Osteoblast (primary cell): ENCODE measurements at regions not wholly inside any gene's neighbourhood (a gene's known extent, or its start where the extent isn't known, plus 50 kb on each side); places are given as distances from the start of the nearest gene placed in this dataset.
"Not testable (repeated sequence)": the region's sequence is repeated elsewhere in the genome, so short reads cannot be mapped to it uniquely, and the experiment has no call there.

Experiments
- DNase-seq: peaks from one replicate; pipeline ENCODE4 v3.0.0; 2011; ENCODE audit warnings: low spot score, mixed read lengths; ENCODE audit not compliant: insufficient read length; ENCODE audit errors: missing footprints
- H2AFZ ChIP-seq: 2 replicates; pipeline ENCODE4 v1.6.0; 2011; ENCODE audit warnings: mild to moderate bottlenecking, low read length
- H3K27ac ChIP-seq: 2 replicates; pipeline ENCODE4 v1.5.1; 2011; ENCODE audit warnings: mild to moderate bottlenecking, low read depth, low read length, moderate library complexity
- H3K27me3 ChIP-seq: 2 replicates; pipeline ENCODE4 v1.6.0; 2012; ENCODE audit warnings: mild to moderate bottlenecking, control low read depth, inconsistent platforms, low read length, moderate library complexity; ENCODE audit not compliant: insufficient read depth
- H3K36me3 ChIP-seq: 2 replicates; pipeline ENCODE4 v1.5.1; 2011; ENCODE audit warnings: mild to moderate bottlenecking, low read length, control low read depth, moderate library complexity; ENCODE audit not compliant: insufficient read depth
- H3K4me1 ChIP-seq: 2 replicates; pipeline ENCODE4 v1.5.1; 2011; ENCODE audit warnings: mild to moderate bottlenecking, low read length, control low read depth, moderate library complexity; ENCODE audit not compliant: insufficient read depth
- H3K4me2 ChIP-seq: 2 replicates; pipeline ENCODE4 v1.6.0; 2011; ENCODE audit warnings: mild to moderate bottlenecking, low read length; ENCODE audit not compliant: insufficient read depth
- H3K4me3 ChIP-seq: fragments of 200-600 bp; sonication (generic); 3 replicates; pipeline ENCODE4 v1.5.1; 2012; ENCODE audit warnings: mild to moderate bottlenecking, low read length, inconsistent platforms; ENCODE audit not compliant: insufficient read depth
- H3K79me2 ChIP-seq: 2 replicates; pipeline ENCODE4 v1.6.0; 2012; ENCODE audit warnings: mild to moderate bottlenecking, low read length, control low read depth, inconsistent platforms; ENCODE audit not compliant: insufficient read depth
- H3K9me3 ChIP-seq: 2 replicates; pipeline ENCODE4 v1.5.1; 2011; ENCODE audit warnings: low read depth, low read length, control low read depth
- H4K20me1 ChIP-seq: 2 replicates; pipeline ENCODE4 v1.6.0; 2012; ENCODE audit warnings: mild to moderate bottlenecking, low read length, control low read depth; ENCODE audit not compliant: insufficient read depth
- TF ChIP-seq, protein P1 (sequence below): IDR thresholded peaks from 2 replicates; pipeline ENCODE4 v1.5.1; 2011; ENCODE audit warnings: mild to moderate bottlenecking, low read depth, low read length, moderate library complexity; ENCODE audit errors: extremely low read depth

DNA sequence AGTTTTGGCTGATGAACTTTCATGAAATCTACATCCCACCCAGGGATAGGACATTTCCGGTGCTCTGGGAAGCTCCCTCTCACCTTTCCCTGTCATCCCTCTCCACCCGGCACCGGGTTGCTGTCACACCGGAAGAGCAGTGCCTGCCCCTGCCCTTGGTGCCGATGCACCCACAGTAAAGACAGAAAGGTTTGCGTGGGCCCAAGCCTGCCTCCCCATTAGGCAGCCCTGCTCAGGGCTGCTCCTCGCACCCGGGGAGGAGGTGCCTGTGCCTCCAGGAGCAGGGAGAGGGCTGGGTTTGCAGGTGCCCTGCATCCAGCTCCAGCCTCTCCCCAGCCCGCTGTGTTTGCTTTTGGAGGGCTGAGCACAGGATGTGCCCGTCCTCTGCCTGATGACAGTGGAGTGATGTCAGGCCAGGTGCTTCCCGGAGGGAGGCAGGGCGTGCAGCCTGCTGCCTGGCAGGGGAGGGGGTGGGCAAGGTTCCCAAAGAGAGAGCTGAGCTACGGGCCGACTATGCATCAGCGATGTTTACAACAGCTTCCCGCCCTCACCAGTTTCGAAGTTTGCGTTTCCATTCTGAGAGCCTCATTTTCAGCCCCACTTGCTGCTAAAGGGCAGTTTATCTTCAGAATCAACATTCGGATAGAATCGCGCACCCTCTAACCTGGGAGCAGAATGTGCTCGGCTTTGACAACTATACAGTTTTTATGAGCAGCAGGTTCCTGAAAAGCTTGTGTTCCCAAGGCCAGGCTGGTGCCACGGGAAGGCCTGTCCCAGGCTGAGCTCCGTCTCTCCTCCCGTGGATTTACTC, 83.2 kb upstream of the CLDN5 start:
- Histone ChIP-seq H4K20me1 (no peaks in the 10 kb centered on the region), H2AFZ (no peak overlapping the region), H3K36me3 (no peaks in the 10 kb centered on the region), H3K27me3 (peaks cover 34% of the 10 kb centered on the region), H3K4me1 (no peaks in the 10 kb centered on the region), H3K4me2 (no peak overlapping the region), H3K4me3 (no peak overlapping the region), H3K27ac (no peak overlapping the region), H3K79me2 (no peaks in the 10 kb centered on the region), H3K9me3 (no peaks in the 10 kb centered on the region)
- TF ChIP-seq, protein P1, sequence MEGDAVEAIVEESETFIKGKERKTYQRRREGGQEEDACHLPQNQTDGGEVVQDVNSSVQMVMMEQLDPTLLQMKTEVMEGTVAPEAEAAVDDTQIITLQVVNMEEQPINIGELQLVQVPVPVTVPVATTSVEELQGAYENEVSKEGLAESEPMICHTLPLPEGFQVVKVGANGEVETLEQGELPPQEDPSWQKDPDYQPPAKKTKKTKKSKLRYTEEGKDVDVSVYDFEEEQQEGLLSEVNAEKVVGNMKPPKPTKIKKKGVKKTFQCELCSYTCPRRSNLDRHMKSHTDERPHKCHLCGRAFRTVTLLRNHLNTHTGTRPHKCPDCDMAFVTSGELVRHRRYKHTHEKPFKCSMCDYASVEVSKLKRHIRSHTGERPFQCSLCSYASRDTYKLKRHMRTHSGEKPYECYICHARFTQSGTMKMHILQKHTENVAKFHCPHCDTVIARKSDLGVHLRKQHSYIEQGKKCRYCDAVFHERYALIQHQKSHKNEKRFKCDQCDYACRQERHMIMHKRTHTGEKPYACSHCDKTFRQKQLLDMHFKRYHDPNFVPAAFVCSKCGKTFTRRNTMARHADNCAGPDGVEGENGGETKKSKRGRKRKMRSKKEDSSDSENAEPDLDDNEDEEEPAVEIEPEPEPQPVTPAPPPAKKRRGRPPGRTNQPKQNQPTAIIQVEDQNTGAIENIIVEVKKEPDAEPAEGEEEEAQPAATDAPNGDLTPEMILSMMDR = no peak
- no peak for DNase-seq

DNA sequence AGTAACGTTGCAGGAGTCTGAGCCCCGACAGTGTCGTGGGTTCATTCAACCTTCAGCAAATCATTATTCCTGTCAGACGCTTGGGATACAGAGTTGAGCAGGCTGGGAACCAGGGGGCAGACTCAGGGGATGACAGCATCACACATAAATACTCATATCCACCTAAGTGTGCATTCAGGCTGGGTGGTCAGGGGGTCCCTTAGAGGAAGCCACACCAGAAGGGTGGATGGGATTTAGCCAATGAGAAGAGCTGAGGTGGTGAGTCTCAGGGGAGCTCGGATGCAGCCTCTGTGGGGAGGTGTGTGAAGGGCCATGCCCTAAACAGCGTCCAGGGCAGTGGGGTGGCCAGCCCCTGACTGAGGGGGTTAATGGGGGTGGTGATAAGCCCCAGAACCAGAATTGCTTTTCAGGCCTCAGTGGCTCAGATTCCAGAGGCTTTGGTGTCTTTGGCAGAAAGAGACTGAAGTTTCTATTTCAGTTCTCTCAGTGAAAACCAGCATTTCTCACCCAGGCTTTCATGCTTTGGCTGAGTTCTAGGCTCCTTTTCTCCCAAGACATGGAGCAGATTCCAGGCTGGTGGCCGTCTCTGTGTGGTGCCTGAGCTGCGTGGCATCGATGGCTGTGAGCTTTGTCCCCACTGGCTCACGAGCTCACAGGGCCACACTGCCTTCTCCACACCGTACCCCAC, 83.9 kb upstream of the CLDN5 start:
- Histone ChIP-seq H3K27me3 (peaks cover 34% of the 10 kb centered on the region), H3K27ac (no peak overlapping the region), H3K79me2 (no peaks in the 10 kb centered on the region)

DNA sequence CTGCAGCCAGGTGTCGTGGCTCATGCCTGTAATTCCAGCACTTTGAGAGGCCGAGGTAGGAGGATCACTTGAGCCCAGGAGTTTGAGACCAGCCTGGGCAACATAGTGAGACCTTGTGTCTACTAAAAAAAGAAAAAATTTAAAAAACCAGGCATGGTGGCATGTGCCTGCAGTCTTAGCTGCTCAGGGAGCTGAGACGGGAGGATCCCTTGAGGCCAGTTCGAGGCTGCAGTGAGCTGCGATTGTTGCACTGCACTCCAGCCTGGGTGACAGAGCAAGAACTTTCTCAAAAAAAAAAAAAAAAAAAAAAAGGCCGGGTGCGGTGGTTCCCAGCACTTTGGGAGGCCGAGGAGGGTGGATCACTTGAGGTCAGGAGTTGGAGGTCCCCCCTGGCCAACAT, 85.5 kb upstream of the CLDN5 start:
- H3K4me1 ChIP-seq, H3K79me2 ChIP-seq, H3K27ac ChIP-seq, H3K9me3 ChIP-seq, H4K20me1 ChIP-seq, H3K4me2 ChIP-seq, H3K4me3 ChIP-seq, H2AFZ ChIP-seq, DNase-seq, H3K36me3 ChIP-seq: not testable (repeated sequence)
- peaks cover 43% of the 10 kb centered on the region for H3K27me3 ChIP-seq

More for the DNA sequence above, 83.9 kb upstream of the CLDN5 start:
- H3K4me3 ChIP-seq = no peak overlapping the region
- no peaks in the 10 kb centered on the region for H3K9me3 ChIP-seq
- no peak overlapping the region for H2AFZ ChIP-seq
- no peak for DNase-seq
- H3K4me1 ChIP-seq = no peaks in the 10 kb centered on the region
- H3K36me3 ChIP-seq = no peaks in the 10 kb centered on the region
- no peak overlapping the region for H3K4me2 ChIP-seq
- TF ChIP-seq, protein P1 = no peak
- no peaks in the 10 kb centered on the region for H4K20me1 ChIP-seq

DNA sequence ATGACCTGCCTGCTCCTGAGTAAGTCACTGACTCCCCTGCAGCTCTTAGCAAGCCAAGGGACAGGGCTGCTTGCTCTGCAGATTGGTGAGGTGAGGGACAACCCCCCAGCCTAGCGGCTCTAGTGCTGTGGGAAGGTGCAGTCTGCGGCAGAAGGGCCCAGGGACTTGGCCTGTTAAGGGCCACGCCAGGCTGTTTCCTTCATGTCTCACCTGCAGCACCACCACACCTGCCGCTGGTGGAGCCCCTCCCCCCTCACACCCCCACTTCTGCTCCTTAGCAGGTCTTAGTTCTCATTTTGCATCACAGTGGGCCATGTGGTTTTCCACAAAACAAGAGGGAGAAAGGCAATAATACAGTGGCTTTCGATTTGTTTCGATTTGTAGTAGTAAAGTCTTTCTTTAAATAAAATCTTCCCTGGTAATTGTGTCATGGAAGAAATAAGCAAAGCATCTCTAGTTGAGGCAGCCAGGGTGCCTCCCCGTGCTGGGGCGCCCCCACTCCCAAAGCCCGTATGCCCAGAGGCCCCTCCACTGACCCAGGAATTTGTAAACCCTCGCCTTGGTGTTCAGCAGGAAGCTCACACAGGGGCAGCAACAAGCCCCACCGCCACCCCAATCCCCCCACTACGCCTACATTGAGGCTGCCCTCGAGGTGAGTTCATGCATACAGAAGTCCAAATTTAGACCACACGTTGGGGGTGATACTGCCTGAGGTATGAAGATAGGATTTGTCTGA, 86.5 kb upstream of the CLDN5 start:
- Histone ChIP-seq H3K27me3 (peaks cover 49% of the 10 kb centered on the region), H3K79me2 (no peaks in the 10 kb centered on the region), H4K20me1 (no peaks in the 10 kb centered on the region), H3K9me3 (no peaks in the 10 kb centered on the region), H3K4me2 (no peak overlapping the region), H2AFZ (no peak overlapping the region), H3K4me1 (no peaks in the 10 kb centered on the region), H3K36me3 (no peaks in the 10 kb centered on the region), H3K27ac (no peak overlapping the region), H3K4me3 (no peak overlapping the region)
- no peak for DNase-seq
- TF ChIP-seq, protein P1 = no peak
